HUES6 (cell line): ENCODE measurements at regions not wholly inside any gene's neighbourhood (a gene's known extent, or its start where the extent isn't known, plus 50 kb on each side); places are given as distances from the start of the nearest gene placed in this dataset.
"Not testable (repeated sequence)": the region's sequence is repeated elsewhere in the genome, so short reads cannot be mapped to it uniquely, and the experiment has no call there.

Experiments
- H3K27ac ChIP-seq: 2 replicates; pipeline ENCODE4 v1.7.0; 2013; ENCODE audit warnings: low read depth, mild to moderate bottlenecking, low read length, inconsistent platforms
- H3K27me3 ChIP-seq: 2 replicates; pipeline ENCODE4 v1.6.1; 2013; ENCODE audit warnings: low read length; ENCODE audit not compliant: control insufficient read depth, insufficient read depth
- H3K36me3 ChIP-seq: 2 replicates; pipeline ENCODE4 v1.6.1; 2013; ENCODE audit warnings: low read length; ENCODE audit not compliant: control insufficient read depth, insufficient read depth
- H3K4me1 ChIP-seq: 2 replicates; pipeline ENCODE4 v1.6.1; 2013; ENCODE audit warnings: low read length; ENCODE audit not compliant: control insufficient read depth, insufficient read depth
- H3K4me3 ChIP-seq: 2 replicates; pipeline ENCODE4 v1.5.1; 2013; ENCODE audit warnings: low read depth, low read length
- H3K9ac ChIP-seq: one replicate; pipeline ENCODE4 v1.6.1; 2013; ENCODE audit warnings: mild to moderate bottlenecking, low read length
- H3K9me3 ChIP-seq: 2 replicates; pipeline ENCODE4 v1.6.1; 2013; ENCODE audit warnings: low read depth, low read length; ENCODE audit not compliant: control insufficient read depth, insufficient read depth

DNA sequence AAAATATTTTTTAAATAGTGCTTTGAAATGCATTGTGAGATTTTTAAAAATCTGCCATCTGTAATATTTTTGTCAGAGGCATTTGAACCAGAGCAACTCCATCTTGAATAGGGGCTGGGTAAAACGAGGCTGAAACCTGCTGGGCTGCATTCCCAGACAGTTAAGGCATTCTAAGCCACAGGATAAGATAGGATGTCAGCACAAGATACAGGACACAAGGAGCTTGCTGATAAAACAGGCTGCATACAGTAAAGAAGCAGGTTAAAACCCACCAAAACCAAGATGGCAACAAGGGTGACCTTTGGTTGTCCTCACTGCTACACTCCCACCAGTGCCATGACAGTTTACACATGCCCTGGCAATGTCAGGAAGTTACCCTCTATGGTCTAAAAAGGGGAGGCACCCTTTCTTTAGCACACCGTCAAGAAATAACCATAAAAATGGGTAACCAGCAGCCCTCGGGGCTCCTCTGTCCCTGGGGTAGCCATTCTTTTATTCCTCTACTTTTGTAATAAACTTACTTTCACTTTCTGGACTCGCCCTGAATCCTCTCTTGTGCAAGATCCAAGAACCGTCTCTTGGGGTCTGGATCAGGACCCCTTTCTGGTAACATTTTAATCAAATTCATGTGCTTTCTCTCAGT lies 273.7 kb downstream of the SEMA3D start:
- H3K27me3 ChIP-seq: no peaks in the 10 kb centered on the region
- peaks cover 33% of the 10 kb centered on the region for H3K4me1 ChIP-seq
- H3K27ac ChIP-seq: peak overlapping the region; percentile 34
- no peaks in the 10 kb centered on the region for H3K9me3 ChIP-seq
- H3K9ac ChIP-seq: no peak overlapping the region
- H3K36me3 ChIP-seq: no peaks in the 10 kb centered on the region
- no peak overlapping the region for H3K4me3 ChIP-seq

DNA sequence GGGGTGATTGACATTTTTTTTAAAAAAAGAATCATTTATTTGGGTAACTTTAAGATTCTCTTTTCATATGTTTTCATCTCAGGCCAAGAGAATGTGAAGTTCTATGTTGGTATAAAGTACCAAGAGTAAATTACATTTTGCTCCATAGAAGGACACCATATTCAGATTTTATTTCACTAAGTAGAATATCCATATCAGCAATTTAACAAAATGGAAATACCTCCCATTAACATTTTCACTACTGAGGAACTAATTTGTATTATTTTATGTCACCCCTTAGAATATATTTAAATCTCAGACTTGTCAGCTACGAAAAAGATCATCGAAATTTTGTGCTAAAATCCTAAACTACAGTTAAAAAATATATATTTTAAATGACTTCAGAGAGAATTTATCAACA lies 274.3 kb downstream of the SEMA3D start:
- no peak overlapping the region for H3K9ac ChIP-seq

DNA sequence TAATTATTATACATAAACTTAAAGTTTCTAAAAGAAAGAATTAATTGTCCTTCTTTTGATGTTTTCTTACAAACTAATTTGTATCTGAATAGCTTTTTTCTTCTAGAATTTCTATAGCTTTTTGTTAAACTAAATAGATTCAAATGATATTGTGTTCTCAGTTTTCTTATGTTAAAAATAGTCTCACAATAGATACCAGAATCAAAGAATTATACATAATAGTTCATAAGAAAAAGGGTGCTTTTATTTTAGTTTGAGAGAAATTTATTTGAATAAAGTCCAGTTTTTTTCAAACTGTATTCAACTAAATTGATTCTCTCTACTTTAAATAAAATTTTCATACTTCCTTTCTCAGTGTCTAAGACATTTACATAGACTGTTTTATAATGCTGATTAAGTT lies 274.8 kb downstream of the SEMA3D start:
- no peaks in the 10 kb centered on the region for H3K36me3 ChIP-seq
- no peak overlapping the region for H3K4me3 ChIP-seq
- H3K27ac ChIP-seq: peak overlapping the region; percentile 96
- H3K27me3 ChIP-seq: no peaks in the 10 kb centered on the region
- no peaks in the 10 kb centered on the region for H3K9me3 ChIP-seq
- H3K9ac ChIP-seq: no peak overlapping the region
- peaks cover 33% of the 10 kb centered on the region for H3K4me1 ChIP-seq

More for the DNA sequence above, 274.3 kb downstream of the SEMA3D start:
- Histone ChIP-seq H3K36me3 (no peaks in the 10 kb centered on the region), H3K27ac (peak overlapping the region; percentile 96), H3K4me1 (peaks cover 33% of the 10 kb centered on the region), H3K27me3 (no peaks in the 10 kb centered on the region), H3K4me3 (no peak overlapping the region), H3K9me3 (no peaks in the 10 kb centered on the region)

DNA sequence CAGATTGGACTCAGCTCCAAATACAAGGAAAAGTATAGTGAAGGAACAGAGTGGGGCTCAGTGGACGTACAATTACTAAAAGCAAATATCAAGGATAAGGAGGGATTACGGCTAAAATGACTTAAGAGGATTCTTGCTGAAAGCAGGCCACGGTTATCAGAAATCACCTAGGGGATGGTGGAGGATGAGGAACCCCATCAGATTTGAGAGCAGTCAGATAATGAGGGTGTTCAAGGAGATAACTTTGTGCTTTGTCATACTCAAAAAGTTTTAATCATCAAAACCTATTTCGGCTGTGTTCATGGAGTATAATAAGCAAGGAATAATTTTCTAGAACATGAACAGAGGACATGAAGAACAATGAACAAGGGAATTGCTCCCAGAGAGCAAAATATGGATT lies 275.8 kb downstream of the SEMA3D start:
- no peak overlapping the region for H3K4me3 ChIP-seq
- peak overlapping the region; percentile 96 for H3K27ac ChIP-seq
- H3K36me3 ChIP-seq: no peaks in the 10 kb centered on the region
- H3K27me3 ChIP-seq: no peaks in the 10 kb centered on the region
- H3K9me3 ChIP-seq: no peaks in the 10 kb centered on the region
- no peak overlapping the region for H3K9ac ChIP-seq
- peaks cover 33% of the 10 kb centered on the region for H3K4me1 ChIP-seq

DNA sequence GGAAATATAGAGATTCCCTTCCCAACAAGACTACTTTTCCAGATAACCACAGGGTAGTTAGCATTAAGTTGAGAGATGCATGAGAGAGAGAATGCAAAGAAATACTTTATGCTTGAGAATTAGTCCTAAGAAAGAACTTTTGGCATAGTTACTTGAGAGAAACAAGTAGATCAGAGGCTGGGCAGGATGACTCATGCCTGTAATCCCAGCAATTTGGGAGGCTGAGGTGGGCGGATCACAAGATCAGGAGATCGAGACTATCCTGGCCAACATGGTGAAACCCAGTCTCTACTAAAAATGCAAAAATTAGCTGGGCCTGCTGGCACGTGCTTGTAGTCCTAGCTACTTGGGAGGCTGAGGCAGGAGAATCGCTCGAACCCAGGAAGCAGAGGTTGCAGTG lies 276.5 kb downstream of the SEMA3D start:
- H3K4me1 ChIP-seq: peaks cover 33% of the 10 kb centered on the region
- H3K9me3 ChIP-seq, H3K27me3 ChIP-seq, H3K9ac ChIP-seq, H3K4me3 ChIP-seq, H3K36me3 ChIP-seq: not testable (repeated sequence)
- H3K27ac ChIP-seq: peak overlapping the region; percentile 19; the same call in 1 of the 2 replicates

DNA sequence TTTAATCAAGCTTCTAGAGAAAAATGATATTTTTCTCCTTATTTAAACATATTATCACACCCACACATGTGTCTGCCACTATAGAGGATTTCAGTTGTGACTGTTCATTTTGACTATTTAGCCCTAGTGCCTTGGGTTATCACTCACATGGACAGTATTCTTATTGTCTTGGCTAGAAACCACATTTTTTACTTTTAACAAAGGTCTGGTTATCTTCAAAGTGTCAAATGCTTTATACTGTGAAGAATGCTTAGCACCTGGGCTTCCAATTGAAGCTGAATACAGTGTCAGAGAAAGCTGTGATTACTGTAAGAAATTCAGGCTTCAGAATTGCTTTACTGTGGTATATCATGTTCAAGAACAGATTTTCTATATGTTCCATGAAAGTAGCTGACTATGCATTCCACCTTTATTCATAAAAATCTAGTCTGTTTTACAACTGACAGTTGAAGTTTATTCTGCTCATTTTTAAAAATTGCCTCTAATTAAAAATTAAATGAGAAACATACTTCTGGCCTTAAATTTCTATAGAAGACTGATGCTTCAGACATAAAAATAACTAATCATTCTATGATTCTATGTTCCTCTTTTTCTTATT lies 278.6 kb downstream of the SEMA3D start:
- Histone ChIP-seq H3K9ac (no peak overlapping the region), H3K9me3 (no peaks in the 10 kb centered on the region), H3K27me3 (no peaks in the 10 kb centered on the region), H3K4me3 (no peak overlapping the region), H3K4me1 (peaks cover 25% of the 10 kb centered on the region), H3K36me3 (no peaks in the 10 kb centered on the region), H3K27ac (no peak overlapping the region)

DNA sequence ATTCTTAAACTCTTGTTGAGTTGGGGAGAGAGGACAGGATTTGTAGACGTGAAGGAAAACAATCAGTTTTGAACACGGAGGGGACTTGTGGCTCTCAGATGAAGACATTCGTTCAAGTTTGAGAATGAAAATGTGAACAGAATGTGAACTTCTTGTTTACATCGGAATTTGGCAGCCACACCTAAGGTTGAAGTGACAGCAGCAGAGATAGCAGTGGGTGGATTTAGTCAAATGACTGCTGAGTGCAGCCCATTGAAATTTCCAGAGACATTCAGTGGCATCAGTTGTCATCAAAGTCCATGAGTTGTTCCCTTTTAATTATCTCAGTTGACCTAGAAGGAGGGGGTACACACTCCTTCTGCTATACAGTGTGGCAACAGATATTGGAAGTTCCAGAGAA lies 280.0 kb downstream of the SEMA3D start:
- H3K4me1 ChIP-seq: peaks cover 15% of the 10 kb centered on the region
- no peak overlapping the region for H3K9ac ChIP-seq
- no peaks in the 10 kb centered on the region for H3K36me3 ChIP-seq
- H3K4me3 ChIP-seq: no peak overlapping the region
- no peaks in the 10 kb centered on the region for H3K27me3 ChIP-seq
- no peaks in the 10 kb centered on the region for H3K9me3 ChIP-seq
- no peak overlapping the region for H3K27ac ChIP-seq

DNA sequence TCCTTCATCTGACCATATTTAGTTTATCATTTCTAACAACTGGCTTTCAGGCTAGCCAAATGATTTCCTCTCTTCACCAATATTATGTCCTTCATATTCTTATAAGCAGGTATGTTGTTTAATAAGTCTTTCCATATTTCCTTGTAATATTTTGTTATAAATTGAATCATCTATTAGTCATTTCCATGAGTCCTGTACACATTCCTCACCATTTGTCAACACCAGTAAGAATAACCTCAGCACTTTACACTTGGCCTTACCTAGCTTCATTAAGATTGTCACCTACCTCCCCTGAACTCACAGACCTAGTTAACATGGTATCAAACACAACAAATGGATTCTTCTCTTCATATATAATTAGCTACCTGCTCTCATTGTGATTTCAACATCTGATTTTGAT lies 282.3 kb downstream of the SEMA3D start:
- Histone ChIP-seq H3K27me3 (no peaks in the 10 kb centered on the region), H3K4me3 (no peak overlapping the region), H3K9me3 (no peaks in the 10 kb centered on the region), H3K36me3 (no peaks in the 10 kb centered on the region), H3K27ac (no peak overlapping the region), H3K4me1 (no peaks in the 10 kb centered on the region), H3K9ac (no peak overlapping the region)

DNA sequence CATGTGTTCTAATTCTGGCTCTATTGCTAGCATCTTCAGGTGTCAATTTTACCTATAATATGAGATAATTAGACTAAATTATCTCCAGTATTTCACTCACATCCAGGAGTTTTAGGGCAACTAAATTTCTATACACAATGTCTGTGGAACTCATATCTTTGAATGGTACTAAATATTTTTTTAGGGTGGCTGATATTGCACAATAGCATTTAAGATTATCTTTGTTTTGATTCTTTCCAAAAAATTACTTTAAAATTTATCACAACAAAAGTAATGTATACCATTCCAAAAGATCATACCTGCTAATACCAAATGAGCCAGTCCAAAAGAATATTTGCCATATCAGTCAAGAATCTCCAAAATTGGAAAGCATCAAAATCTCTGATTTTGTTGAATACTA lies 285.5 kb downstream of the SEMA3D start:
- Histone ChIP-seq H3K27me3 (no peaks in the 10 kb centered on the region), H3K36me3 (no peaks in the 10 kb centered on the region), H3K4me3 (no peak overlapping the region), H3K9ac (no peak overlapping the region), H3K9me3 (no peaks in the 10 kb centered on the region), H3K4me1 (no peaks in the 10 kb centered on the region), H3K27ac (no peak overlapping the region)

DNA sequence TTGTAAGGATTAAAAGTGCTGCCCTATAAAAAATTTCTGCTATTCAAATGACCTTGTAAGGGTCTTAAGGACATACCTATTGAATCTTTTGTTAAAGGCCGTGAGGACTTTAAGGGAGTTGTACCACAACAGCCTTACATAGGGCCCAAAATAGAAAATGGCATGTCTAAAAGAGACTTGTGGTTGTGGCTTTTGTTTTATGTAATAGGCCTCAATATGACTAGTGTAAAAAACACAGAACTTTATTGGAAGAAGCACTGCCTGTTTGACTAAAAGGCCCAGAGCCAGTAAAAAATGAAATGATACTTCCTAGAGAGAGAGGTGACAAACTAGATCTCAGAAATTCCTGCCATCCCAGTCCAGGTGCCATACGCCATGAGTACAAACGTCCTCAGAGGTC lies 286.6 kb downstream of the SEMA3D start:
- Histone ChIP-seq H3K9ac (no peak overlapping the region), H3K4me1 (no peaks in the 10 kb centered on the region), H3K36me3 (no peaks in the 10 kb centered on the region), H3K9me3 (0 out of 2 replicates have a peak, but pooled peaks cover 3% of the 10 kb centered on the region), H3K4me3 (no peak overlapping the region), H3K27ac (no peak overlapping the region), H3K27me3 (no peaks in the 10 kb centered on the region)

DNA sequence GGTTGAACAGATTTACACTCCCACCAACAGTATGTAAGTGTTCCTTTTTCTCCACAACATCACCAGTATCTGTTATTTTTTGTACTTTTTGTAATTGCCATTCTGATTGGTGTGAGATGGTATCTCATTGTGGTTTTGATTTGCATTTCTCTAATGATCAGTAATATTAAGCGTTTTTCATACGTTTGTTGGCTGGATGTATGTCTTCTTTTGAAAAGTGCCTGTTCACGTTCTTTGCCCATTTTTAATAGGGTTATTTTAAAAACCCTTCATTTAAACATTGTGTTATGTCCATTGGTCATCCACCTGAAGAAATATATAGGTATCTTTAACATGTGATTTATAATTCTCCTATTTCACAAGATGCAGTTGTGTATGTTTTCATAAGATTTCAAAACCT lies 291.3 kb downstream of the SEMA3D start:
- Histone ChIP-seq H3K9me3 (0 out of 2 replicates have a peak, but pooled peaks cover 7% of the 10 kb centered on the region), H3K27ac (no peak overlapping the region), H3K4me3 (no peak overlapping the region), H3K9ac (no peak overlapping the region), H3K36me3 (no peaks in the 10 kb centered on the region), H3K27me3 (no peaks in the 10 kb centered on the region), H3K4me1 (no peaks in the 10 kb centered on the region)
